Tibial nerve (tissue), 3 donors: ENCODE measurements at regions not wholly inside any gene's neighbourhood (a gene's known extent, or its start where the extent isn't known, plus 50 kb on each side); places are given as distances from the start of the nearest gene placed in this dataset.

Experiments used
- CTCF ChIP-seq, 5 experiments: fragments of 200-600 bp in 3 of 5; fragments of 450-650 bp in 2 of 5; sonication (generic) in 3 of 5; IDR thresholded peaks; one replicate each; pipeline ENCODE4 v1.5.1; 2016 to 2019; ENCODE audit warnings: antibody characterized with exemption in 5 of 5, mild to moderate bottlenecking in 3 of 5, moderate library complexity in 2 of 5
- POLR2A ChIP-seq, 2 donors: fragments of 450-650 bp; IDR thresholded peaks; one replicate each; pipeline ENCODE4 v1.6.1; 2017; ENCODE audit warnings: antibody characterized with exemption in 2 of 2, mild to moderate bottlenecking in 2 of 2, moderate library complexity in 2 of 2

- TF ChIP-seq CTCF (IDR thresholded peaks at IDR 0.05) (no peak), POLR2A (IDR thresholded peaks at IDR 0.05) (no peak)
Measured at GRCh38 chr1:22290611-22291010, 147.7 kb upstream of the WNT4 start.
